Stimulated activated naive CD4-positive, alpha-beta T cell (primary cell): ENCODE measurements at regions not wholly inside any gene's neighbourhood (a gene's known extent, or its start where the extent isn't known, plus 50 kb on each side); places are given as distances from the start of the nearest gene placed in this dataset.
"Not testable (repeated sequence)": the region's sequence is repeated elsewhere in the genome, so short reads cannot be mapped to it uniquely, and the experiment has no call there.

Source experiments
- DNase-seq, 6 experiments: peaks; one replicate each; lab custom pipeline; 2025; lab: John Stamatoyannopoulos, UW

DNA sequence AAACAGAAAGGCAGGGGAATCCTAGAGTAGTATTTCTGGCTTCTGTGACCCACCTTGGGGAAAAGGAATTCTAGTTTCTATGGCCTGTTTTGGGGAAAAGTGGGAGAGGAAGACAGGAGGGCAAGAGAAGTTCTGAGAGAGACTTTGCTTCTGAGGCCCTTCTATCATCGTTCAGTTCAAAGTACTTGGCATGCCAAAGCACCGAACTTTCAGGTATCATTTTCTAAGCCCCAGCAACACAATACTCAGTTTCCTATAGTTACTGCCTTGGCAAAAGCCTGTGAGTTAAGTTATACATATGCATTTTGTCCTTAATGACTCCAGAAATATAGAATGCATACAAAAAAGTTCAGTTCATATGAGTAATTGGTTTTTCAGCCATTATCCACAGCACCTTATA, 74.1 kb upstream of the CHD2 start:
- DNase-seq: no peak

GRCh38 chr15:92827991-92828390, 72.1 kb upstream of the CHD2 start:
- not testable (repeated sequence) for DNase-seq

DNA sequence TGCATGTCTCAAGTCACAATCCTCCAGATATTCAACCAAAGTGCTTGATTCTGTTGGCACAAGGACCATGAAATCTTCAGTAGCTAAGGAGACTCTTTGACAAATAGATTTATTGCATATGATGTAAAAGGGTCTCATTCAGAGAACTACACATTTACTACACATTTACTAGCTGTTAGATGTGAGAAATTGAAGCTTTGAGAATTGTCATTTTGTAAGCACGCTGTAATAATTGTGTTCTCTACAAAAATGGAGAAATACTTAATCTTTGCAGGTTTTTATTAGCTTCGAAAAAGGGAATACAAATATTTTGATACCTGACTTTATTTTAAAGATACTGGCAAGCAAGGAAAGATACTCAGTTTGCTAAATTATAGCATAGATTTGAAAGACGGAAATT, 70.2 kb upstream of the CHD2 start:
- DNase-seq: no peak

GRCh38 chr15:92831336-92831654, 68.8 kb upstream of the CHD2 start:
- no peak for DNase-seq

- DNase-seq: peak; percentile 78 to 91 (median 84)
Measured at GRCh38 chr15:92831655-92832328, 68.3 kb upstream of the CHD2 start.

GRCh38 chr15:92833106-92833433, 67.1 kb upstream of the CHD2 start:
- peak in 1 of 6 experiments; percentile 28 for DNase-seq

- no peak for DNase-seq
Measured at GRCh38 chr15:92833493-92834271, 66.4 kb upstream of the CHD2 start.

GRCh38 chr15:92839696-92840095, 60.4 kb upstream of the CHD2 start:
- DNase-seq: no peak

DNA sequence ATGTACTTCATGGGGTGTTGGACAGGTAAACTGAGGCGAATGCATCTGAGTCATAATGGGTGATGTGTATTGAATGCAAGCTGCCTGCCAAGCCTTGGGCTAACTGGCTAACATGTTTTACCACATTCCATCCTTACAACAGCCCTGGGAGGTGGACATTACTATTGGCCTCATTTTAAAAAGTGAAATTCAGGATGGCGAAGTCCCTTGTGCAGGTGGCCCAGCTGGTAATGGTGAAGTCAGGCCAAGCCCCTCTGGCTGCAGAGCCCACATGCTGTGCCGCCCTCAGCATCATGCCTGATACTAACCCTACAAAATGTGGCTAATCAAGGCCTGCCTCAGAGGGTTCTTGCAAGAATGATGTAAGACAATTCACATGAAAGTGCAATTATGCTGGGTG, 60.0 kb upstream of the CHD2 start:
- no peak for DNase-seq

- DNase-seq: no peak
Measured at GRCh38 chr15:92843326-92843725, 56.8 kb upstream of the CHD2 start.

- peak in 4 of 6 experiments; percentile 19 to 37 (median 28) for DNase-seq
Measured at GRCh38 chr15:92843814-92844213, 56.3 kb upstream of the CHD2 start.

DNA sequence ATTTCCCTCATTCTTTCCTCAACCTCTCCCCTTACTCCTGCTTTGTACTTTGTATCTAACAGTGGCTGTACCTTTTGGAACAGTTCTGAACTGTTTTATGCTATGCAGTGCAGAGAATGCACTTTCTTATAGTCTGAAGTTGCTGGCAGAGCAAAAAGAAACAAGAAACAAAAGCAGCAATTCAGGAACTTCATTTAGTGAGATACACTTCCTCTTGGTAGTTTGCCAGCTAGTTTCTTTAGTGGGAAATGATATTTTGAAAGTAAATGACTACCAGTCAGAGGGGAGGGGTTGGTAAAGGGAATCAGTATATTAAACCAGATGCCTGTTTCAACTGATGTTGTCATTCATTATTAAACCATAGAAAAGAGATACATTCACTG, 55.0 kb upstream of the CHD2 start:
- DNase-seq: peak in 3 of 6 experiments; percentile 68 to 82 (median 80)

- no peak for DNase-seq
Measured at GRCh38 chr15:92846741-92847140, 53.4 kb upstream of the CHD2 start.

DNA sequence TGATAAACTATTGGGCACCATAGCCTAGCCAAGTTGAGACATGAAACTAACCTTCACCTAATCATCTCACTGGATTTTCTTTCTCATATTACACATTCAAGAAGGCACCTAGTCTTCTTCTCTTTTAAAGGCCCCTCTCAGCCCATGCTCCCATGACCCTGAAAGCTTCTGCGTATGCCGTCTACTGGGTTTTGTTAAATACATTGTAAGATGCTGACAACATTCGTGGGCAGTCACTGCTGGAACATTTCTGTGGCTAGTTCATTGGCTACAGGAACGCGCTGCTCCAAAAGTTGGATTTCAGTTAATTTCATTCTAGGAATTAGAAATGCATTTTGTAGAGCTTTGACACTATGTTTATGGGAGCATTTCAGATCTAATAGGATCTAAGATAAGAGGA, 52.3 kb upstream of the CHD2 start:
- no peak for DNase-seq

DNA sequence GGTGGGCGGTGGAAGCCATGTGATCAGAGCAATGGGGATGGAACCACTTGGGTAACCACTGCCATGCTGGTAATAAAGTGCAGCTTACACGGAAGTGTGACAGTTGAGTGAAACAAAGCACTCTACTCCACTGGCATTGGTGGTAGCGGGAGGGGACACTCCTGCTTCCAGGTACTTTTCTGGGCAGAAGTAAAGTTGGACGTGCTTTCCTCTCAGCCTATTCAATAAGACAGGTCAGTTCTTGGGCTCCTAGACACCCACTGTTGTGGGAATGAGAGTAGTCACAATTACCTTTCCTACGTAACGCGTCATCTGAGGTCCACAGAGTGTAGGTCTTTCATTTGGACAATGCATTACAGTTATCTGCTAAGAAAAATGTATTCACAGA, 51.7 kb upstream of the CHD2 start:
- DNase-seq: no peak

- peak; percentile 18 to 70 (median 48) for DNase-seq
Measured at GRCh38 chr15:92848852-92849598, 51.1 kb upstream of the CHD2 start.

GRCh38 chr15:92850218-92850617, 49.9 kb upstream of the CHD2 start:
- DNase-seq: peak in 2 of 6 experiments; percentile 11 to 16
